Spleen (tissue), 7 donors: ENCODE measurements at regions not wholly inside any gene's neighbourhood (a gene's known extent, or its start where the extent isn't known, plus 50 kb on each side); places are given as distances from the start of the nearest gene placed in this dataset.

Source experiments
- CTCF ChIP-seq, 11 experiments: fragments of 200-600 bp in 7 of 11; fragments of 450-650 bp in 4 of 11; sonication (generic) in 4 of 11; IDR thresholded peaks in 8 of 11; conservative IDR thresholded peaks in 3 of 11; 1 replicate in 7 of 11; 2 replicates in 4 of 11; pipeline versions ENCODE4 v1.4.0 to v1.8.0; 2016 to 2021; ENCODE audit warnings: antibody characterized with exemption in 11 of 11, inconsistent platforms in 4 of 11, mild to moderate bottlenecking in 1 of 11
- POLR2A ChIP-seq, 3 donors: fragments of 450-650 bp; IDR thresholded peaks; one replicate each; pipeline ENCODE4 v1.5.1; 2017; ENCODE audit warnings: antibody characterized with exemption in 3 of 3, mild to moderate bottlenecking in 1 of 3
- POLR2AphosphoS5 ChIP-seq, 3 donors: sonication (generic); formaldehyde crosslinking; IDR thresholded peaks; one replicate each; pipeline ENCODE4 v1.5.1; 2017; ENCODE audit warnings: antibody characterized with exemption in 3 of 3
- donor health status: DM: no; HTN: no; CAD: no; lungs with moderate emphysema.
- donor health status: DM: no; HTN: no; CAD: no.
- donor health status: DM: no; HTN: no; CAD: no.

DNA sequence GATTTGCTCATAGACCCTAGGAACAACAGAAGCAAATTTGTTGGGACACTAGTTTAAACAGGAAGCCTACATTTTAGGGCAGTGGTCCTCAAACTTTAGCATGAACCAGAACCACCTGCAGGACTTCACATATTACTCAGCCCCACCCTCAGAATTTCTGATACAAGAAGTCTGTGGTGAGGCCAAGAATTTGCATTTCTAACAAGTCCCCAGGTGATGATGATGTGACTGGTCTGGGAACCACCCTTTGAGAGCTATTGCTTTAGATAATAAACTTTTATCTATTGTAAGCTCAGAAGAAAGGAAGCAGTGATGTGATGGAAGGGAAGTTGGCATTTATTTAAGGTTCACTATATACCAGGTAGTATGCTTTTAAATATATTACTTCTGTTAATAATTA is 194.0 kb downstream of the FAM181B start:
- no peak for TF ChIP-seq CTCF (IDR thresholded peaks at IDR 0.05 in 8 of 11, conservative IDR thresholded peaks at IDR 0.05 in 3 of 11)
- no peak for TF ChIP-seq POLR2A (IDR thresholded peaks at IDR 0.05)
- TF ChIP-seq POLR2AphosphoS5 (IDR thresholded peaks at IDR 0.05), result no peak
